Neural crest cell (in vitro differentiated cells): ENCODE measurements at regions not wholly inside any gene's neighbourhood (a gene's known extent, or its start where the extent isn't known, plus 50 kb on each side); places are given as distances from the start of the nearest gene placed in this dataset.

Source experiments
- DNase-seq: peaks from one replicate; pipeline ENCODE4 v3.0.0; 2021; ENCODE audit warnings: low read depth, mixed read lengths, low spot score
- H3K27ac Mint-ChIP-seq: one replicate; pipeline ENCODE4 v1.8.0; 2021; ENCODE audit warnings: mild to moderate bottlenecking, mixed read lengths; ENCODE audit not compliant: unreplicated experiment
- H3K27me3 Mint-ChIP-seq: 2 replicates; pipeline ENCODE4 v1.8.0; 2021; ENCODE audit warnings: low read depth, mild to moderate bottlenecking, mixed read lengths
- H3K36me3 Mint-ChIP-seq: 2 replicates; pipeline ENCODE4 v1.8.0; 2021; ENCODE audit warnings: low read depth, mild to moderate bottlenecking, mixed read lengths
- H3K4me1 Mint-ChIP-seq: 2 replicates; pipeline ENCODE4 v1.8.0; 2021; ENCODE audit warnings: mixed read lengths
- H3K4me3 Mint-ChIP-seq: one replicate; pipeline ENCODE4 v1.8.0; 2021; ENCODE audit warnings: mild to moderate bottlenecking, mixed read lengths
- H3K9me3 Mint-ChIP-seq: 2 replicates; pipeline ENCODE4 v1.8.0; 2021; ENCODE audit warnings: mixed read lengths
- CTCF ChIP-seq: fragments of 200-600 bp; sonication (generic); conservative IDR thresholded peaks from 2 replicates; pipeline ENCODE4 v1.5.0; 2021; ENCODE audit warnings: antibody characterized with exemption, mild to moderate bottlenecking

GRCh38 chr3:70570584-70570983 lies 258.1 kb upstream of the MDFIC2 start:
- no peak for DNase-seq
- no peaks in the 10 kb centered on the region for H3K27me3 Mint-ChIP-seq
- no peak overlapping the region for H3K4me3 Mint-ChIP-seq
- no peak overlapping the region for H3K27ac Mint-ChIP-seq
- no peaks in the 10 kb centered on the region for H3K4me1 Mint-ChIP-seq
- no peak for TF ChIP-seq CTCF
- no peaks in the 10 kb centered on the region for H3K9me3 Mint-ChIP-seq
- no peaks in the 10 kb centered on the region for H3K36me3 Mint-ChIP-seq

- H3K27me3 Mint-ChIP-seq = no peaks in the 10 kb centered on the region
- TF ChIP-seq CTCF = no peak
- no peak for DNase-seq
- no peak overlapping the region for H3K27ac Mint-ChIP-seq
- no peak overlapping the region for H3K4me3 Mint-ChIP-seq
- H3K9me3 Mint-ChIP-seq = peaks cover 2% of the 10 kb centered on the region
- no peaks in the 10 kb centered on the region for H3K36me3 Mint-ChIP-seq
- H3K4me1 Mint-ChIP-seq = no peaks in the 10 kb centered on the region
Measured at GRCh38 chr3:70568626-70569025, 256.2 kb upstream of the MDFIC2 start.

- Mint-ChIP-seq H3K4me1 (no peaks in the 10 kb centered on the region), H3K9me3 (peaks cover 2% of the 10 kb centered on the region), H3K36me3 (no peaks in the 10 kb centered on the region), H3K4me3 (no peak overlapping the region), H3K27me3 (no peaks in the 10 kb centered on the region), H3K27ac (no peak overlapping the region)
- no peak for TF ChIP-seq CTCF
- no peak for DNase-seq
Measured at GRCh38 chr3:70565861-70566260, 253.4 kb upstream of the MDFIC2 start.

- H3K4me3 Mint-ChIP-seq = no peak overlapping the region
- no peak for DNase-seq
- no peaks in the 10 kb centered on the region for H3K27me3 Mint-ChIP-seq
- no peaks in the 10 kb centered on the region for H3K4me1 Mint-ChIP-seq
- TF ChIP-seq CTCF = no peak
- no peak overlapping the region for H3K27ac Mint-ChIP-seq
- no peaks in the 10 kb centered on the region for H3K36me3 Mint-ChIP-seq
- peaks cover 2% of the 10 kb centered on the region for H3K9me3 Mint-ChIP-seq
Measured at GRCh38 chr3:70564552-70564951, 252.1 kb upstream of the MDFIC2 start.

- H3K4me1 Mint-ChIP-seq = no peaks in the 10 kb centered on the region
- TF ChIP-seq CTCF = no peak
- H3K27me3 Mint-ChIP-seq = no peaks in the 10 kb centered on the region
- no peak overlapping the region for H3K4me3 Mint-ChIP-seq
- DNase-seq = no peak
- no peaks in the 10 kb centered on the region for H3K36me3 Mint-ChIP-seq
- H3K27ac Mint-ChIP-seq = no peak overlapping the region
- peaks cover 2% of the 10 kb centered on the region for H3K9me3 Mint-ChIP-seq
Measured at GRCh38 chr3:70561796-70562195, 249.4 kb upstream of the MDFIC2 start.

GRCh38 chr3:70558956-70559355 lies 246.5 kb upstream of the MDFIC2 start:
- TF ChIP-seq CTCF = no peak
- Mint-ChIP-seq H3K27me3 (no peaks in the 10 kb centered on the region), H3K36me3 (no peaks in the 10 kb centered on the region), H3K4me3 (no peak overlapping the region), H3K9me3 (peaks cover 2% of the 10 kb centered on the region), H3K4me1 (no peaks in the 10 kb centered on the region), H3K27ac (no peak overlapping the region)
- DNase-seq = no peak
